GM23338 (cell line): ENCODE measurements at regions not wholly inside any gene's neighbourhood (a gene's known extent, or its start where the extent isn't known, plus 50 kb on each side); places are given as distances from the start of the nearest gene placed in this dataset.

Experiments
- CREB1 ChIP-seq: fragments of 250-450 bp; sonication (Bioruptor Pico); IDR thresholded peaks from 2 replicates; pipeline ENCODE4 v1.5.0; 2020; ENCODE audit warnings: low read depth, mild to moderate bottlenecking, moderate library complexity
- CTCF ChIP-seq, 2 experiments: fragments of 200-600 bp in 1 of 2; sonication (generic) in 1 of 2; conservative IDR thresholded peaks; 2 replicates each; pipeline versions ENCODE4 v1.5.1 to v1.6.1; 2016 to 2017; ENCODE audit warnings: antibody characterized with exemption in 2 of 2, low read depth in 2 of 2, mild to moderate bottlenecking in 2 of 2, moderate library complexity in 1 of 2
- EZH2 ChIP-seq: fragments of 200-600 bp; sonication (generic); IDR thresholded peaks from one replicate; pipeline ENCODE4 v1.8.0; 2017; ENCODE audit warnings: antibody characterized with exemption, mild to moderate bottlenecking, low read depth; ENCODE audit not compliant: unreplicated experiment
- EZH2phosphoT487 ChIP-seq: fragments of 200-600 bp; sonication (generic); IDR thresholded peaks from one replicate; pipeline ENCODE4 v1.8.1; 2018; ENCODE audit warnings: antibody characterized with exemption; ENCODE audit not compliant: unreplicated experiment
- JUNB ChIP-seq: IDR thresholded peaks from one replicate; pipeline ENCODE4 v1.6.1; 2016; ENCODE audit warnings: antibody characterized with exemption; ENCODE audit not compliant: unreplicated experiment
- NANOG ChIP-seq: IDR thresholded peaks from 2 replicates; pipeline ENCODE4 v1.6.1; 2016; ENCODE audit warnings: antibody characterized with exemption, borderline replicate concordance
- POLR2AphosphoS5 ChIP-seq: IDR thresholded peaks from 2 replicates; pipeline ENCODE4 v1.6.1; 2016; ENCODE audit warnings: antibody characterized with exemption, low read depth
- REST ChIP-seq: IDR thresholded peaks from one replicate; pipeline ENCODE4 v1.6.1; 2018; ENCODE audit warnings: antibody characterized with exemption; ENCODE audit not compliant: unreplicated experiment

GRCh38 chr6:148086386-148086785 is 256.3 kb upstream of the SASH1 start:
- TF ChIP-seq CTCF (conservative IDR thresholded peaks at IDR 0.05; ENCODE audit: low read depth in 2 of 2) (no peak), POLR2AphosphoS5 (no peak), JUNB (no peak), EZH2 (no peak), EZH2phosphoT487 (no peak), REST (no peak), CREB1 (no peak), NANOG (no peak)
